ENCODE measurements at regions not wholly inside any gene's neighbourhood (a gene's known extent, or its start where the extent isn't known, plus 50 kb on each side); places are given as distances from the start of the nearest gene placed in this dataset.

DNA sequence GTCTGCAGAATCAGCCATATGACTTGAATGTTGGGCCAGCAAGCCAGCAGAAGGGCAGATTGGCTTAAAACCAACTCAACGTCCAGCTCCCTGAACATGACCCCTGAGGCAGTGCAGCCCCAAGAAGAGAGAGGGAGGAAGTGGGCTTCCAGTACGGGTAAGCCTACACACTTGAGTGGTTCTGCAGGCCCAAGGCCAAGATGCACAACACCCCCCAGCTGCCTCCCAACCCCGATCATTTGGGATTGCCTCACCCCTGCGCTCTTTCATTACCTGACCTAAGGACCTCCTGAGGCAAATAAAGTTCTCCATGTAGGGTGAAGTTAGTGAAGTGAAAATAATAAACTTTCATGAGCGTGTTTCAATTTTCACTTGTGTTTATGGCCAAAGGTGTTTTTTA, 536.0 kb downstream of the TNS1 start:
- no peak for DNase-seq
- in situ Hi-C loops (cut with HindIII; ENCODE audit: low pct_ligation_motif_present, low sequenced_read_pairs) = no loop called here
- TF ChIP-seq, protein P1, sequence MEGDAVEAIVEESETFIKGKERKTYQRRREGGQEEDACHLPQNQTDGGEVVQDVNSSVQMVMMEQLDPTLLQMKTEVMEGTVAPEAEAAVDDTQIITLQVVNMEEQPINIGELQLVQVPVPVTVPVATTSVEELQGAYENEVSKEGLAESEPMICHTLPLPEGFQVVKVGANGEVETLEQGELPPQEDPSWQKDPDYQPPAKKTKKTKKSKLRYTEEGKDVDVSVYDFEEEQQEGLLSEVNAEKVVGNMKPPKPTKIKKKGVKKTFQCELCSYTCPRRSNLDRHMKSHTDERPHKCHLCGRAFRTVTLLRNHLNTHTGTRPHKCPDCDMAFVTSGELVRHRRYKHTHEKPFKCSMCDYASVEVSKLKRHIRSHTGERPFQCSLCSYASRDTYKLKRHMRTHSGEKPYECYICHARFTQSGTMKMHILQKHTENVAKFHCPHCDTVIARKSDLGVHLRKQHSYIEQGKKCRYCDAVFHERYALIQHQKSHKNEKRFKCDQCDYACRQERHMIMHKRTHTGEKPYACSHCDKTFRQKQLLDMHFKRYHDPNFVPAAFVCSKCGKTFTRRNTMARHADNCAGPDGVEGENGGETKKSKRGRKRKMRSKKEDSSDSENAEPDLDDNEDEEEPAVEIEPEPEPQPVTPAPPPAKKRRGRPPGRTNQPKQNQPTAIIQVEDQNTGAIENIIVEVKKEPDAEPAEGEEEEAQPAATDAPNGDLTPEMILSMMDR (IDR thresholded peaks at IDR 0.05; ENCODE audit: low read depth, low read length, missing control alignments) = no peak
- Histone ChIP-seq H3K27me3 (replicated peaks) (no peaks in the 10 kb centered on the region), H3K27ac (no peak overlapping the region), H3K4me3 (ENCODE audit: low read depth, low read length) (no peak overlapping the region), H3K36me3 (replicated peaks) (no peaks in the 10 kb centered on the region)

DNA sequence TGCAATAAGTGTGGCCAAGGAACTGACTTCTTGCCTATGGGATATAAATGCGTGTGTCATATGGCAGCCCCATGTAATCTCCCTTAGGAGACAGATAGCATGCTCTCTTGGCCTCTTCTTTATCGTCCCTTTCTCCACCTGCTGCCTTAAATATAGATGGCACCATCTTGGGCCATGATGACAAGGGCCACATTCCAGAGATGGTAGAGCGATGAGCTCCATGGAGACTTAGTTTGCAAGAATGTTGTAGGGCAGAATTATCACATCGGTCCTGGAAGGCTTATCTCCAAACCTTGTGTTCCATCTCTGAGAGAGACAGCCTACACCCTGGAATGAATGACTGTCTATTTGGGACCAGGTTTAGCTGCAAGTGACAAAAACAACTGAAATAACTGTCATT, 536.7 kb downstream of the TNS1 start:
- Histone ChIP-seq H3K36me3 (replicated peaks) (no peaks in the 10 kb centered on the region), H3K27me3 (replicated peaks) (no peaks in the 10 kb centered on the region), H3K4me3 (ENCODE audit: low read depth, low read length) (no peak overlapping the region), H3K27ac (no peak overlapping the region)
- no peak for DNase-seq
- TF ChIP-seq, protein P1 (IDR thresholded peaks at IDR 0.05; ENCODE audit: low read depth, low read length, missing control alignments) = no peak
- in situ Hi-C loops (cut with HindIII; ENCODE audit: low pct_ligation_motif_present, low sequenced_read_pairs) = no loop called here

DNA sequence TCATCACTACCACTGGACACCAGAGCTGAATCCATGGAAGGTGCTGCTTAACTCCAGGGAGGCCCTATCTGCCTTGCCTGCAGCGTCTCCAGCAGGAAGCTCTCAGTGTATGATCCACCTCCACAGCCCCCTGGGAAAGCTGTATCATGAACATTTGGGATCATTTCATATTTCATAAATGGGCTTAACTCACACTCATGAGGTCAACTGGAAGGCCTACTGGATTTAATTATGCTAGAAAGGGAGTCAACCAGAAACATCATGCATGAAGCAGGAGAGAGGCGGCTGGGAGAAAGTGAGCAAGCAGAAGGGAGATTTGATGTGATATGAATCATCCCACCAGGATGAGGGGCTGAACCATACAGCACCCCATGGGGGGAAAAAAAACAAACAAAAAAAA, 537.7 kb downstream of the TNS1 start:
- TF ChIP-seq, protein P1 (IDR thresholded peaks at IDR 0.05; ENCODE audit: low read depth, low read length, missing control alignments) = no peak
- H3K4me3 ChIP-seq (ENCODE audit: low read depth, low read length) = no peak overlapping the region
- in situ Hi-C loops (cut with HindIII; ENCODE audit: low pct_ligation_motif_present, low sequenced_read_pairs) = no loop called here
- no peak overlapping the region for H3K27ac ChIP-seq
- H3K36me3 ChIP-seq (replicated peaks) = no peaks in the 10 kb centered on the region
- DNase-seq = no peak
- H3K27me3 ChIP-seq (replicated peaks) = no peaks in the 10 kb centered on the region

DNA sequence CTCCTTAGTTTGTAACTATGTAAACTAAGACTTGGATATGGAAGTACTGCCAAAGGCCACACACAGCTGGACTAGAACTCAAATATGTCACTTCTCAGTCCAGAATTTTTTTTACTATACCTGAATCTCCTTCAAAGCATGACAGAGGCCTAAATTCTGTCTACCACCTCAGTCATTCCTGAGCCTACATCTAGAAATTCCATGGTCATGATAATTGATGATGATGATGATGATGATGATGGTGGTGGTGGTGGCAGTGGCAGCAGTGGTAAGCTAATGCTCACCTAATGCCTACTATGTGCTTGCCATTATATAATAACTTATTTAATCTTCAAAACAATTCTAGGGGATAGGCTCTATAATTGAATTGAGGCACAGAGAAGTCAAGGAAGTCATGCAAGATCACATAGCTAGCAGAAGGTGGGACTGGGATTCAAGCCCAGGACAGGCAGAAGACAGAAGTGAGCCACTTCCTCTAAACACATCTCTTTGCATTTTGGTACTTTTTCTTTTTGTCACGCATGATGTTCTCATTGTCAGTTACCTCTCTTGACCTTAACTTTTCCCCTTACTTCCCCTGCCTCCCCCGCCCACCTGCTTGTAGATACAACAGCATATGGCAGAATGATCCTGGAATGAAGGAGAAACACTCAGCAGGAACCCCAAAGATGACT, 539.3 kb downstream of the TNS1 start:
- no peak for DNase-seq
- Histone ChIP-seq H3K27me3 (replicated peaks) (no peaks in the 10 kb centered on the region), H3K4me3 (ENCODE audit: low read depth, low read length) (no peak overlapping the region), H3K27ac (no peak overlapping the region), H3K36me3 (replicated peaks) (no peaks in the 10 kb centered on the region)
- TF ChIP-seq, protein P1 (IDR thresholded peaks at IDR 0.05; ENCODE audit: low read depth, low read length, missing control alignments) = no peak
- in situ Hi-C loops (cut with HindIII; ENCODE audit: low pct_ligation_motif_present, low sequenced_read_pairs) = no loop called here

DNA sequence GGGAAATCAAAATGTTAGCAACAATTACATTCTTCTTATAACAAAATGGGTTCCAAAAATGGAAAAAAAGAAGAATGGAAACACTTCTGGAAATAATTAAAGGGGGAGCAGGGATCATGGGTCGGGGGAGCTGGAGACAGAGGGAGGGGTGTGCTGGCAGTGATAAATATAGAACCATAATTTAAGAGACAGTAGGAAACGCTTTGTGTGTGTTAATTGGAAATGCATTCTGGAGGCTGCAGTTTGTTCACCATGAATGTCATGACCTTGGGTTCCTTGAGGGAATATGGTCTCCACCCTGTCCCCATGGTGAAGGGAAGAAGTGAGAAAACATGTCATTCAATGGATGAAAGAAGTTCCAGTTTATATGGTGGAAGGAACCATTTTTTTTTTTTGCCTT, 540.7 kb downstream of the TNS1 start:
- H3K4me3 ChIP-seq (ENCODE audit: low read depth, low read length) = no peak overlapping the region
- TF ChIP-seq, protein P1 (IDR thresholded peaks at IDR 0.05; ENCODE audit: low read depth, low read length, missing control alignments) = no peak
- no peak overlapping the region for H3K27ac ChIP-seq
- DNase-seq = no peak
- no peaks in the 10 kb centered on the region for H3K36me3 ChIP-seq (replicated peaks)
- in situ Hi-C loops (cut with HindIII; ENCODE audit: low pct_ligation_motif_present, low sequenced_read_pairs) = no loop called here
- no peaks in the 10 kb centered on the region for H3K27me3 ChIP-seq (replicated peaks)

DNA sequence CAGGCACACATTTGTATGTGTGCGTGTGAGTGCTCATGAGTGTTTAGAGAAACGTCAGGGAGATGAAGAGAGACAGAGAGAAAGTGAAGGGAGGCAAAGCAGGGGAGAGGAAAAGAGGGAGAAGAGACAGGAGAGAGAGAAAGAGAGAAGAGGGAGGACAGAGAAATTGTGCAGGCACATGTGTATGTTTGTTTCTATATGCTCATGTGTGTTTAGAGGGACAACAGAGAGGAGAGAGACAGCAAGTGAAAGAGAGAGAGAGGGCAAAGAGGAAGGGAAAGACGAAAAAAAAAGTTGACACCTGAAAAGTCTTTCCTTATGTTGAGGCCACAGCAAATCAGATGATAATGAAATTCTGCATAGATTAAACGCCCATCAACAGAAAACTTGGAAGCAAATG, 541.1 kb downstream of the TNS1 start:
- H3K27me3 ChIP-seq (replicated peaks) = no peaks in the 10 kb centered on the region
- H3K4me3 ChIP-seq (ENCODE audit: low read depth, low read length) = no peak overlapping the region
- no peak for DNase-seq

More for the DNA sequence above, 541.1 kb downstream of the TNS1 start:
- in situ Hi-C loops (cut with HindIII; ENCODE audit: low pct_ligation_motif_present, low sequenced_read_pairs) = no loop called here
- H3K27ac ChIP-seq = no peak overlapping the region
- TF ChIP-seq, protein P1 (IDR thresholded peaks at IDR 0.05; ENCODE audit: low read depth, low read length, missing control alignments) = no peak
- H3K36me3 ChIP-seq (replicated peaks) = no peaks in the 10 kb centered on the region

Measured in brain microvascular endothelial cell (primary cell).